ENCODE measurements at regions not wholly inside any gene's neighbourhood (a gene's known extent, or its start where the extent isn't known, plus 50 kb on each side); places are given as distances from the start of the nearest gene placed in this dataset.
A peak's percentile ranks its signal among the peaks of the same experiment; 100 is the strongest.

DNA sequence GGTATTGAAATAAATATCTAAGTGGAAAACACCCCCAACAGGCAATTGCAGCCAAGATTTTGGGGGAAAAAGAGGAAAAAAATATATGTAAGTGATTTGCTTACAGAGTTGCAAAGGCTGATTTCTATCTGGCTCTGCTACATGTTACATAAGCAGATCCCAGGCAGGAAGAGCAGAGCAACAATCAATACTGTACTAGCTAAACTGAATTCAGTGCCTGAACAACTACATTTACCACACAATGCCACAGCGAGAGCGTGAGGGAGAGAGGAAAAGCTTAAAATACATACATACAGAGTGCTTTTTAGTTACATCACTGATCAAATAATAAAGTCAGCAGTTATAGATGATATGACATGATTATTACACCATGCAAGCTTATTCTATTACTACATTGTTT, 665.6 kb upstream of the ARGLU1 start:
- DNase-seq (ENCODE audit: unreplicated experiment) = no peak
- Mint-ChIP-seq H3K4me3 (ENCODE audit: unreplicated experiment) (no peak overlapping the region), H3K27ac (ENCODE audit: low read depth, unreplicated experiment) (no peak overlapping the region), H3K4me1 (ENCODE audit: insufficient read depth, unreplicated experiment) (no peaks in the 10 kb centered on the region), H3K27me3 (ENCODE audit: insufficient read depth, unreplicated experiment) (no peaks in the 10 kb centered on the region), H3K36me3 (ENCODE audit: insufficient read depth, unreplicated experiment) (peaks cover 6% of the 10 kb centered on the region), H3K9me3 (ENCODE audit: unreplicated experiment) (peaks cover 7% of the 10 kb centered on the region)
- TF ChIP-seq, protein P1, sequence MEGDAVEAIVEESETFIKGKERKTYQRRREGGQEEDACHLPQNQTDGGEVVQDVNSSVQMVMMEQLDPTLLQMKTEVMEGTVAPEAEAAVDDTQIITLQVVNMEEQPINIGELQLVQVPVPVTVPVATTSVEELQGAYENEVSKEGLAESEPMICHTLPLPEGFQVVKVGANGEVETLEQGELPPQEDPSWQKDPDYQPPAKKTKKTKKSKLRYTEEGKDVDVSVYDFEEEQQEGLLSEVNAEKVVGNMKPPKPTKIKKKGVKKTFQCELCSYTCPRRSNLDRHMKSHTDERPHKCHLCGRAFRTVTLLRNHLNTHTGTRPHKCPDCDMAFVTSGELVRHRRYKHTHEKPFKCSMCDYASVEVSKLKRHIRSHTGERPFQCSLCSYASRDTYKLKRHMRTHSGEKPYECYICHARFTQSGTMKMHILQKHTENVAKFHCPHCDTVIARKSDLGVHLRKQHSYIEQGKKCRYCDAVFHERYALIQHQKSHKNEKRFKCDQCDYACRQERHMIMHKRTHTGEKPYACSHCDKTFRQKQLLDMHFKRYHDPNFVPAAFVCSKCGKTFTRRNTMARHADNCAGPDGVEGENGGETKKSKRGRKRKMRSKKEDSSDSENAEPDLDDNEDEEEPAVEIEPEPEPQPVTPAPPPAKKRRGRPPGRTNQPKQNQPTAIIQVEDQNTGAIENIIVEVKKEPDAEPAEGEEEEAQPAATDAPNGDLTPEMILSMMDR (IDR thresholded peaks at IDR 0.05; ENCODE audit: unreplicated experiment) = no peak
- CTCF ChIA-PET = no interaction called here
- BruUV-seq (replicated peaks) = no TSS peak
- POLR2A ChIA-PET = interaction anchor here (1.6 kb wide), 1 partner anchor 25 kb away, joined by 3 read pairs; no protein-coding TSS in a partner anchor
- intact Hi-C loops (cut with micrococcal nuclease) = no loop called here

DNA sequence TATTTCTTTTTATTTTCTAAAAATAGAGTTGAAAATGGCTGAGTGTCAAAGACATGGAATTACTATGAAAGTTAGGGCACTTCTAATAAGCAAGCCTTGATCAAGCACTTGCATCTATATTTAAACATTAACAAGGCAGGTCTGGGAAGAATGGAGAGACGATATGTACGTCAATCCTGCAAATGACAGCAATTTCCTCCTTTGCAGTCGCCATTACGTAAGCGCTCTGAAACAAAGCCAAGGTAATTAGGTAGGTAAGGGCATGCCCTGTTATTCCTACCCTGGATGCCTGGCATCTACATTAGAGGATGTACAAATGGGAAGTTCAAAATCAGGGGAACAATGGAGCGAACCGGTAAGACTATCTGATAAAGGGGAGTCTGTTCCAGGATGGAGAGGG, 664.0 kb upstream of the ARGLU1 start:
- CTCF ChIA-PET = no interaction called here
- no peak overlapping the region for H3K4me3 Mint-ChIP-seq (ENCODE audit: unreplicated experiment)
- POLR2A ChIA-PET = interaction anchor here (1.6 kb wide), 1 partner anchor 27 kb away, joined by 3 read pairs; no protein-coding TSS in a partner anchor
- H3K27me3 Mint-ChIP-seq (ENCODE audit: insufficient read depth, unreplicated experiment) = no peaks in the 10 kb centered on the region
- DNase-seq (ENCODE audit: unreplicated experiment) = peak; percentile 17
- peaks cover 6% of the 10 kb centered on the region for H3K36me3 Mint-ChIP-seq (ENCODE audit: insufficient read depth, unreplicated experiment)
- no TSS peak for BruUV-seq (replicated peaks)
- peaks cover 7% of the 10 kb centered on the region for H3K9me3 Mint-ChIP-seq (ENCODE audit: unreplicated experiment)
- H3K4me1 Mint-ChIP-seq (ENCODE audit: insufficient read depth, unreplicated experiment) = no peaks in the 10 kb centered on the region
- intact Hi-C loops (cut with micrococcal nuclease) = no loop called here
- TF ChIP-seq, protein P1 (IDR thresholded peaks at IDR 0.05; ENCODE audit: unreplicated experiment) = no peak
- no peak overlapping the region for H3K27ac Mint-ChIP-seq (ENCODE audit: low read depth, unreplicated experiment)

DNA sequence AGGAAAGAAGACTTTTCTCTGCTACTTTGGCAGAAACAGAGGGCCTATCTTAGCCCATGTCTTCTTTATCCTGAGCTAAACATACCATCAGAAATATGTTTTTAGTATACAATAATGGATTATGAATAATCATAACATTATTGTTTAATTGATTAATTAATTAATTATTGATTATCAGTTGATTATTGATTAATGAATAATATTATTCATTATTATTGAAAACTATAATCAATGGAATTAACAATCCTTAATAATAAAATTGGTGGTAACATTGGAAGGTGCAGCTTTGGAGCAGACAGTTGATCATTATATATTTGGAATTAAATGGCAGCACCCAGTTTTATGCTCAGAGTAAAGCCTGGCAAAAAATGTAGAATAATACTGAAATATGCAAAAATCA, 655.9 kb upstream of the ARGLU1 start:
- no peak for DNase-seq (ENCODE audit: unreplicated experiment)
- no TSS peak for BruUV-seq (replicated peaks)
- Mint-ChIP-seq H3K27ac (ENCODE audit: low read depth, unreplicated experiment) (no peak overlapping the region), H3K4me3 (ENCODE audit: unreplicated experiment) (no peak overlapping the region), H3K36me3 (ENCODE audit: insufficient read depth, unreplicated experiment) (no peaks in the 10 kb centered on the region), H3K27me3 (ENCODE audit: insufficient read depth, unreplicated experiment) (no peaks in the 10 kb centered on the region), H3K9me3 (ENCODE audit: unreplicated experiment) (no peaks in the 10 kb centered on the region), H3K4me1 (ENCODE audit: insufficient read depth, unreplicated experiment) (no peaks in the 10 kb centered on the region)
- ChIA-PET POLR2A (no interaction called here), CTCF (interaction anchor here (0.6 kb wide), 2 partner anchors 801 to 916 kb away, joined by 3 read pairs; no protein-coding TSS in a partner anchor)
- intact Hi-C loops (cut with micrococcal nuclease) = no loop called here
- TF ChIP-seq, protein P1 (IDR thresholded peaks at IDR 0.05; ENCODE audit: unreplicated experiment) = no peak

DNA sequence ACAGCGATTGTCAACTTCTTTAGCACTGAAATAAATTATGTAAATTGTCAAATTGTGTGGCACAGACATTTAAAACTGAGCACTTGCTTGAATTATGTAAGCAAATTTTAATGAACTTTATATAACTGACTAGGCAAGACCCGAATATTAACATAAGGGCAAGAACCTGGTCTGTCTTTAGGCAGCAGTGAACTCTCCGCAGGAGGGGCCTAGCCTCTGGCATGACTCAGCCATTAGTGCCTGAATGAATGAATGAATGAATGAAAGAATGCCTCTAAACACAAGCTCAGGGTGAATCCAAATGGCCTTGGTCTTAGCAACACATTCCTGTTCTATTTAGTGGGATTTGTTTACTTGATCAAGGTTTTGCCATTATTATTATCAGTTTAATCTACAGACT, 654.7 kb upstream of the ARGLU1 start:
- Mint-ChIP-seq H3K36me3 (ENCODE audit: insufficient read depth, unreplicated experiment) (no peaks in the 10 kb centered on the region), H3K9me3 (ENCODE audit: unreplicated experiment) (no peaks in the 10 kb centered on the region), H3K4me3 (ENCODE audit: unreplicated experiment) (no peak overlapping the region), H3K4me1 (ENCODE audit: insufficient read depth, unreplicated experiment) (no peaks in the 10 kb centered on the region), H3K27ac (ENCODE audit: low read depth, unreplicated experiment) (no peak overlapping the region), H3K27me3 (ENCODE audit: insufficient read depth, unreplicated experiment) (no peaks in the 10 kb centered on the region)
- ChIA-PET CTCF (interaction anchor here (0.7 kb wide), 1 partner anchor 428 kb away, joined by 4 read pairs; no protein-coding TSS in a partner anchor), POLR2A (no interaction called here)
- TF ChIP-seq, protein P1 (IDR thresholded peaks at IDR 0.05; ENCODE audit: unreplicated experiment) = no peak
- DNase-seq (ENCODE audit: unreplicated experiment) = no peak
- intact Hi-C loops (cut with micrococcal nuclease) = no loop called here
- no TSS peak for BruUV-seq (replicated peaks)

All from MCF 10A (cell line).